ENCODE measurements at regions not wholly inside any gene's neighbourhood (a gene's known extent, or its start where the extent isn't known, plus 50 kb on each side); places are given as distances from the start of the nearest gene placed in this dataset.
"Not testable (repeated sequence)": the region's sequence is repeated elsewhere in the genome, so short reads cannot be mapped to it uniquely, and the experiment has no call there.

GRCh38 chr17:22286337-22287041 is 594.2 kb downstream of the KCNJ18 start:
- TF ChIP-seq CTCF (IDR thresholded peaks at IDR 0.05; ENCODE audit: low read length, missing control alignments): no peak
- DNase-seq (ENCODE audit: low read depth): no peak
- no peak overlapping the region for H3K4me3 ChIP-seq (replicated peaks; ENCODE audit: low read depth, low read length)

GRCh38 chr17:22298484-22298951 is 606.2 kb downstream of the KCNJ18 start:
- H3K4me3 ChIP-seq (replicated peaks; ENCODE audit: low read depth, low read length); DNase-seq (ENCODE audit: low read depth): not testable (repeated sequence)

GRCh38 chr17:22300177-22300576 is 607.9 kb downstream of the KCNJ18 start:
- no peak overlapping the region for H3K4me3 ChIP-seq (replicated peaks; ENCODE audit: low read depth, low read length)
- TF ChIP-seq CTCF (IDR thresholded peaks at IDR 0.05; ENCODE audit: low read length, missing control alignments): no peak
- no peak for DNase-seq (ENCODE audit: low read depth)

GRCh38 chr17:22300731-22301352 is 608.5 kb downstream of the KCNJ18 start:
- TF ChIP-seq CTCF (IDR thresholded peaks at IDR 0.05; ENCODE audit: low read length, missing control alignments): no peak
- no peak for DNase-seq (ENCODE audit: low read depth)

GRCh38 chr17:22301353-22301745 is 609.0 kb downstream of the KCNJ18 start:
- no peak for TF ChIP-seq CTCF (IDR thresholded peaks at IDR 0.05; ENCODE audit: low read length, missing control alignments)
- DNase-seq (ENCODE audit: low read depth): no peak
- no peak overlapping the region for H3K4me3 ChIP-seq (replicated peaks; ENCODE audit: low read depth, low read length)

More at GRCh38 chr17:22300731-22301352, 608.5 kb downstream of the KCNJ18 start:
- H3K4me3 ChIP-seq (replicated peaks; ENCODE audit: low read depth, low read length): no peak overlapping the region

GRCh38 chr17:22303096-22303495 is 610.8 kb downstream of the KCNJ18 start:
- TF ChIP-seq CTCF (IDR thresholded peaks at IDR 0.05; ENCODE audit: low read length, missing control alignments): no peak
- no peak overlapping the region for H3K4me3 ChIP-seq (replicated peaks; ENCODE audit: low read depth, low read length)
- no peak for DNase-seq (ENCODE audit: low read depth)

GRCh38 chr17:22303865-22304264 is 611.5 kb downstream of the KCNJ18 start:
- no peak for DNase-seq (ENCODE audit: low read depth)
- TF ChIP-seq CTCF (IDR thresholded peaks at IDR 0.05; ENCODE audit: low read length, missing control alignments): no peak
- no peak overlapping the region for H3K4me3 ChIP-seq (replicated peaks; ENCODE audit: low read depth, low read length)

All from fibroblast of pulmonary artery (primary cell).